Lung microvascular endothelial cell (primary cell): ENCODE measurements at regions not wholly inside any gene's neighbourhood (a gene's known extent, or its start where the extent isn't known, plus 50 kb on each side); places are given as distances from the start of the nearest gene placed in this dataset.
"Not testable (repeated sequence)": the region's sequence is repeated elsewhere in the genome, so short reads cannot be mapped to it uniquely, and the experiment has no call there.

Source experiments
- DNase-seq, 2 donors: peaks; one replicate each; pipeline versions ENCODE4 v3.0.0 to v3.0.0-alpha.2; 2010; ENCODE audit warnings: low read depth in 2 of 2

DNA sequence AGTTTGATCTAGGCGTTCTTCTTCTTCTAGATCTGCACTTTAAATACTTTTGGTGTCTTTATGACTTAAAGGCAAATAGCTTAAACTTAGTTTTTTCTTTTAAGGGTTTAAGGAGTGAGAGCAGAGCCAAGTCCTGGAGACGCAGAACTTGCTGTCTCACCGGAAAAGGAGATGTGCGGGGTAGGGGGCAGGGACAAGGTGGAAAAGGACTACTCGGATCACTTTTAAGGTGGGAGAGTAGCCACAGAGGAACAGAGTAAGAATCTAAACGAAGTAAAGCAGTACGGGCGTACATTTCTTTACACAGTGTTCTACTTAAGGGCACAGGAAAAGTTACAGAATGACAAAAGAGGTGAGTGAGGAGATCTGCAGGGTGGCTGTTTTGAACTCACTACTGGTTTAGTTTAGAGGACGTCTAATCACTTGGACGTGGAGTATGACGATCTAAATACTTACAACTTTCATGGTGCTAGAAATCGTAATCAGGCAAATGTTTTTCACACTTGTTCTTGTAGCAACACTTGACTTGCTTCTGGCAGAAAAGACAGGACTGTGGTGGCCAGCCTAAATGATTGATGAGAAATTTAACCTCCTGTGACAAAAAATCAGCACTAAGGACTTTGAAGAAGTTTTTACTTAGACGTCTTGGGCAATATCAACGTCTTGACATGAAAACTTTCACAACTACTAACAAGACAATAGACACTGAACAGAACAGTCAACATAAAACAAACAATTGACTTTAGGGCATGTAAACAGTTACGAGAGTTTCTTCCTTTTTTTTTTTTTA lies 127.0 kb downstream of the ART5 start:
- DNase-seq = not testable (repeated sequence)

GRCh38 chr11:3513311-3513710 lies 128.5 kb downstream of the ART5 start:
- not testable (repeated sequence) for DNase-seq

DNA sequence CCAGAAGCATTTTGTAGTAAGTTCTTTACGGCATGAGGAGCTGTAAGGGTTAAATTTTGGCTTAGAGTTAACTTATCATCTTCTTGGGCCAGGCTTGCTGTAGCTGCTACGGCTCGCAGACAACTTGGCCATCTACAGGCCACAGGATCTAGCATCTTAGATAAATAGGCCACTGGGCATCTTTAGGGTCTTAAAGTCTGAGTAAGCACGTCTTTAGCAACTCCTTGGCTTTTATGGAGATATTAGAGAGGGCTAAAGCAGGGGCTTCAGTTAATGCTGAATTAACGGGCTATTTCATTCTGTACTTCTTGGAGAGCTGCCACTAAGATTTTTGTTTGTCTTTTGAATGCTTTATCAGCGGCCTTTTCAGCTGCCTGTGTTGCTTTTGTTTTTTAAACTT lies 129.0 kb downstream of the ART5 start:
- DNase-seq = not testable (repeated sequence)

DNA sequence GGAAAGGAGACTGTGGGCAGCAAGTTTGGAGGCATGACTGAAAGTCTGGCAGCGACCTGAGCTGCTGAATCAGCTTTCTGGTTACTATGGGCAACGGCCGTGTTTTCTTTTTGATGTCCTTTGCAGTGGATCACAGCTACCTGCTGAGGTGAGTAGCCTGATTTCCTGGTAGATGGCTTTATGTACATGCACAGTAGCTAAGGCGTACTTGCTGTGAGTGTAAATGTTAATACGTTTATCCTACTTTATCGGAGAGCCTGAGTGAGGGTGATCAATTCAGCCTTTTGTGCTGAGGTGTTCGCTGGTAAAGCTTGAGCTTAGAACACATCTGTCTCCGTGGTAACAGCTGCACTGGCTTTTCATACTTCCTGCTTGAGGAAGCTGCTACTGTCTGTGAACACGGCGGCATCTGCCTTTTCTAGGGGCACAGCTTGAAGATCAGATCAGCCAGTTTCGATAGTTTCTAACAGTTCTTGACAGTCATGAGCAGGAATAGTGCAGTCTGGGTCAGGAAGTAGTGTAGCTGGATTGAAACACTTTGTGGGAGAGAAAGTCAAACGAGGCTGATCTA lies 129.6 kb downstream of the ART5 start:
- DNase-seq = peak in 1 of 2 donors; percentile 0

DNA sequence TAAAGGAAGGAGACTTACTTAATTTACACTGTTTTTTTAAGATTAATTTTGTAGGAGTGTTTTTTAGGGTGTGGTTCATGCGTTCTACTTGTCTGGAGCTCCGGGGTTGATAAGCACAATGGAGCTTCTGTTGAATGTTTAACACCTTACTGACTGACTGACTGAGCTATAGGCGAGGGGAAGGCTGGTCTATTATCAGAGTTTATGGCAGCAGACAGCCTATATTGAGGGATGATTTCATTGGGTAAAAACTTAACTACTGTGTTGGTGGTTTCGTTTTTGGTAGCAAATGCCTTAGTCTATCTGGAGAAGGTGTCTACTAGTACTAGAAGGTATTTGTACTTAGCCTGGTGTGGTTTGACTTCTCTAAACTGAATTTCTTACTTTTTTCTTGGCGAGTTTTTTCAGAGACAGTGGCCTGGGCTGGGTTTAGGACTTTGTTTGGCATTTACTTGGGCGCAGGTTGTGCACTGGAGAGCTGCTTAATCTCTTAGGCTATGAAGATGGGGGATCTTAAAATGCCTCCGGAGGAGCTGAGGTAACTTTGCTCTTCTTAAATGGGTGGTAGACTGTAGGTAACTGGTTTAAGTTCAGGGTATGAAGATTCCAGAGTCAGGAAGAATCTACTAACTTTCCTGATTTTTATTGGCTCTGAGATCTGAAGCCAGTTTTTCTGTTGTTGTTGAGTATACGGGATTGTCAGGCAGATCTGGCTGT lies 130.2 kb downstream of the ART5 start:
- not testable (repeated sequence) for DNase-seq

- DNase-seq = not testable (repeated sequence)
Measured at GRCh38 chr11:3509563-3509962, 130.6 kb upstream of the ZNF195 start.

DNA sequence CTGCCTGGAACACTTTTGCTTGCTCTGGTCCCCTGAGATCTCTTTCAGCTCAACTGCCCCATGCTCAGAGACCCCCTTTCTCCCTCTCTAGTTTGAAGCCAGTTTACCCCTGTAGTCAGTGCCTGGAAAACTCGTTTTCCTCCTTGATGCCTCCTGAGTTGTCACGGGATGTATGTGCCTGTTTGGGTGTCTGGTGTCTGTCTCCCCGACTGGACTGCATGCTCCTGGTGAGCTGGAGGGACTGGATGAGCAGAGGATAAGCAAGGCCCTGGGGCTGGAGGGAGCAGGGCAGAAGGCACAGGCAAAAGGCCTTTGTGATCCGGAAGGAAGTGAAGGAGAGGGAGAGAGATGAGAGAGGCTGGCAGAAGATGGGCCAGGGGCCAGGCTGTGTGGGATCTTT lies 120.3 kb upstream of the ZNF195 start:
- DNase-seq = not testable (repeated sequence)

- DNase-seq = not testable (repeated sequence)
Measured at GRCh38 chr11:3498356-3498755, 119.4 kb upstream of the ZNF195 start.

GRCh38 chr11:3493152-3493551 lies 114.2 kb upstream of the ZNF195 start:
- not testable (repeated sequence) for DNase-seq

DNA sequence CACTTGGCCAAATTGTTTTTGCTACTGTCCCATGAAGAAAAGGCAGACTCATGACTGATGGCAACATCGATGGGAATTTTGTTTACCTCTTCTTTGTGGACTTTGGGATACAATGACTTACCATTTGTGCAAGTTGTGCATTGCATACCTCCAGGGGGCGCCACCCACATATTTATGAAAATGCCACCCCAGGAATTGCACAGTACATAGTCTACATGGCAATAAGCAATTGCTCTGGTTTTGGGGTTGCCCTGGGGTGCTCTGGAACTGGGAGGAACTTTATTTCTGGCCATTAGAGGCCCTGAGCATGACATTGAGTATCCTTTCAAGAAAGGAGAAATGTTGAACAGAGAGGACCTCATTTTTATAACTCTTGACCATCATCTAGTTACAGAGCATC lies 109.1 kb upstream of the ZNF195 start:
- DNase-seq = not testable (repeated sequence)

- not testable (repeated sequence) for DNase-seq
Measured at GRCh38 chr11:3485737-3486136, 106.8 kb upstream of the ZNF195 start.

GRCh38 chr11:3476937-3477885 lies 98.3 kb upstream of the ZNF195 start:
- DNase-seq = not testable (repeated sequence)

GRCh38 chr11:3476084-3476936 lies 97.4 kb upstream of the ZNF195 start:
- DNase-seq = not testable (repeated sequence)

DNA sequence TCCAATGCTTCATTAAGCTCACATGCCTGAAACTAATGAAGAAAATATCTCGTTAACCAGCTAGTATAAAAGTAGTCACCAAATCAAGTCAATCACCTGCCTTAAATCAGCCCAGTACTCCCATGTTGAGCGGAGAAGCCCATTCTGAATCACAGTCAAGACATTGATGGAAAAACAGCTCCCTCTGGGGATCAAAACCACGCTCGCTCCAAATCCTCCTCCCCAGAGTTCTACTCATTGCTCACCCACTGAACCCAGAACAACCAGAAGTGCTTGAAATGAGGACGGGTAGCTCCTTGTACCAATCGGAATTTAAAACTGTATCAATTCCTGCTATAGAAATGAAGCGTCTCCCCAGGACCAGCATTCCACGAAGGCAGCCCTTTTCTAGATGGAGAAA lies 90.0 kb upstream of the ZNF195 start:
- DNase-seq = not testable (repeated sequence)

DNA sequence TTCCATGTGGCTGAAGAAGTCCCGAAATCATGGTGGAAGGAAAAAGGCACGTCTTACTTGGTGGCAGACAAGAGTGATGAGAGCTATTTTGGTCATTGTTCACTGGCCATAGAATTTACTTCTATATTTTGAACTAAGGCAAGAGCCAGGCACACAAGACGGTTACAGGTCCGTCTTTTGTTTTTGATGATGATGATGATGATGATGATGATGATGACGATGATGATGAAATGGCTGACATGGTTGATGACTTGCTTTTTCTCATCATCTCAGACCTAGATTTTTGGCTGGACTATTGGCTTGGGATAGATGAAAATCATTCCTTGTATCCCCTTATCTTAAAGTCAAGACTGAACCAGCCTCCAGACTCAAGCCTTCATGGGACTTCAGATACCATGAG lies 88.7 kb upstream of the ZNF195 start:
- DNase-seq = not testable (repeated sequence)

DNA sequence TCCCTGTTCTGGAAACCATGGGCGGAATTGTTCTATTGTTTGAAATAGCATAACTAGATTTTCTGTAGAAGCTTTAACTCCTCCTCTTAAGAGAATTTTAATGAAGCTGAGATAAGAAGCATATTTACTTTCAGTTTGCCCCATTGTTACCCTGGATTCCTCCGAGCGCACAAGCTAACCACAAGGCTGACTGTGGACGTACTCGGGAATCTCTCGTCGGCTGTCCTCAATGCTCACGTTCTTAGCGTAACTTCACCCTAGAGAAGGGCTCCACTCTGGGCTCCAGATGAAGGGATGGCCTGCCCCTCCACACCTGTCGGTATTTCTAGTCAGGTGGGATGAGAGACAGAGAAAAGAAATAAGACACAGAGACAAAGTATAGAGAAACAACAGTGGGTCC lies 76.7 kb upstream of the ZNF195 start:
- peak in 1 of 2 donors; percentile 4 for DNase-seq

GRCh38 chr11:3454844-3455243 lies 75.9 kb upstream of the ZNF195 start:
- DNase-seq = peak; percentile 56

- DNase-seq = not testable (repeated sequence)
Measured at GRCh38 chr11:3453596-3454256, 74.8 kb upstream of the ZNF195 start.

GRCh38 chr11:3450822-3451221 lies 71.9 kb upstream of the ZNF195 start:
- peak in 1 of 2 donors; percentile 78 for DNase-seq

GRCh38 chr11:3445535-3445934 lies 66.6 kb upstream of the ZNF195 start:
- not testable (repeated sequence) for DNase-seq
